ENCODE measurements at regions not wholly inside any gene's neighbourhood (a gene's known extent, or its start where the extent isn't known, plus 50 kb on each side); places are given as distances from the start of the nearest gene placed in this dataset.
"Not testable (repeated sequence)": the region's sequence is repeated elsewhere in the genome, so short reads cannot be mapped to it uniquely, and the experiment has no call there.

GRCh38 chr12:113700943-113701342 lies 229.3 kb upstream of the LHX5 start:
- Histone ChIP-seq H3K9me3 (ENCODE audit: control insufficient read depth, insufficient read depth, low read length) (no peaks in the 10 kb centered on the region), H3K27me3 (ENCODE audit: control insufficient read depth, insufficient read depth, low read length) (no peaks in the 10 kb centered on the region), H3K4me3 (ENCODE audit: low read depth, low read length) (no peak overlapping the region), H3K27ac (ENCODE audit: low read depth, low read length) (no peak overlapping the region)
- DNase-seq (ENCODE audit: low read depth, low spot score), result no peak
- CTCF ChIA-PET, result no interaction called here
- TF ChIP-seq CTCF (IDR thresholded peaks at IDR 0.05; ENCODE audit: low read depth, low read length), result no peak
- POLR2A ChIA-PET, result no interaction called here

GRCh38 chr12:113699984-113700383 lies 228.3 kb upstream of the LHX5 start:
- H3K27ac ChIP-seq (ENCODE audit: low read depth, low read length); DNase-seq (ENCODE audit: low read depth, low spot score); H3K4me3 ChIP-seq (ENCODE audit: low read depth, low read length); H3K9me3 ChIP-seq (ENCODE audit: control insufficient read depth, insufficient read depth, low read length); H3K27me3 ChIP-seq (ENCODE audit: control insufficient read depth, insufficient read depth, low read length); POLR2A ChIA-PET; CTCF ChIA-PET: not testable (repeated sequence)

- no peak for TF ChIP-seq CTCF (IDR thresholded peaks at IDR 0.05; ENCODE audit: low read depth, low read length)
- no peak for DNase-seq (ENCODE audit: low read depth, low spot score)
- POLR2A ChIA-PET, result no interaction called here
- Histone ChIP-seq H3K4me3 (ENCODE audit: low read depth, low read length) (no peak overlapping the region), H3K9me3 (ENCODE audit: control insufficient read depth, insufficient read depth, low read length) (no peaks in the 10 kb centered on the region), H3K27ac (ENCODE audit: low read depth, low read length) (no peak overlapping the region), H3K27me3 (ENCODE audit: control insufficient read depth, insufficient read depth, low read length) (no peaks in the 10 kb centered on the region)
- CTCF ChIA-PET, result no interaction called here
Observed at GRCh38 chr12:113698510-113698858, 226.8 kb upstream of the LHX5 start.

GRCh38 chr12:113697651-113698509 lies 226.2 kb upstream of the LHX5 start:
- POLR2A ChIA-PET, result no interaction called here
- CTCF ChIA-PET, result no interaction called here
- Histone ChIP-seq H3K27me3 (ENCODE audit: control insufficient read depth, insufficient read depth, low read length) (no peaks in the 10 kb centered on the region), H3K9me3 (ENCODE audit: control insufficient read depth, insufficient read depth, low read length) (no peaks in the 10 kb centered on the region), H3K4me3 (ENCODE audit: low read depth, low read length) (no peak overlapping the region), H3K27ac (ENCODE audit: low read depth, low read length) (no peak overlapping the region)
- no peak for TF ChIP-seq CTCF (IDR thresholded peaks at IDR 0.05; ENCODE audit: low read depth, low read length)
- no peak for DNase-seq (ENCODE audit: low read depth, low spot score)

GRCh38 chr12:113697104-113697503 lies 225.4 kb upstream of the LHX5 start:
- TF ChIP-seq CTCF (IDR thresholded peaks at IDR 0.05; ENCODE audit: low read depth, low read length), result no peak
- no peak for DNase-seq (ENCODE audit: low read depth, low spot score)
- H3K9me3 ChIP-seq (ENCODE audit: control insufficient read depth, insufficient read depth, low read length), result no peaks in the 10 kb centered on the region
- CTCF ChIA-PET, result interaction anchor here (0.5 kb wide), 1 partner anchor 102 kb away, joined by 4 read pairs; no protein-coding TSS in a partner anchor
- H3K27ac ChIP-seq (ENCODE audit: low read depth, low read length), result no peak overlapping the region
- H3K27me3 ChIP-seq (ENCODE audit: control insufficient read depth, insufficient read depth, low read length), result no peaks in the 10 kb centered on the region
- POLR2A ChIA-PET, result no interaction called here
- no peak overlapping the region for H3K4me3 ChIP-seq (ENCODE audit: low read depth, low read length)

Measured in AG04450 (cell line).